Spleen (tissue), 7 donors: ENCODE measurements at regions not wholly inside any gene's neighbourhood (a gene's known extent, or its start where the extent isn't known, plus 50 kb on each side); places are given as distances from the start of the nearest gene placed in this dataset.

ENCODE experiments used
- CTCF ChIP-seq, 11 experiments: fragments of 200-600 bp in 7 of 11; fragments of 450-650 bp in 4 of 11; sonication (generic) in 4 of 11; IDR thresholded peaks in 8 of 11; conservative IDR thresholded peaks in 3 of 11; 1 replicate in 7 of 11; 2 replicates in 4 of 11; pipeline versions ENCODE4 v1.4.0 to v1.8.0; 2016 to 2021; ENCODE audit warnings: antibody characterized with exemption in 11 of 11, inconsistent platforms in 4 of 11, mild to moderate bottlenecking in 1 of 11
- POLR2AphosphoS5 ChIP-seq, 3 donors: sonication (generic); formaldehyde crosslinking; IDR thresholded peaks; one replicate each; pipeline ENCODE4 v1.5.1; 2017; ENCODE audit warnings: antibody characterized with exemption in 3 of 3
- donor health status: DM: no; HTN: no; CAD: no; lungs with moderate emphysema.
- donor health status: DM: no; HTN: no; CAD: no.
- donor health status: DM: no; HTN: no; CAD: no.

DNA sequence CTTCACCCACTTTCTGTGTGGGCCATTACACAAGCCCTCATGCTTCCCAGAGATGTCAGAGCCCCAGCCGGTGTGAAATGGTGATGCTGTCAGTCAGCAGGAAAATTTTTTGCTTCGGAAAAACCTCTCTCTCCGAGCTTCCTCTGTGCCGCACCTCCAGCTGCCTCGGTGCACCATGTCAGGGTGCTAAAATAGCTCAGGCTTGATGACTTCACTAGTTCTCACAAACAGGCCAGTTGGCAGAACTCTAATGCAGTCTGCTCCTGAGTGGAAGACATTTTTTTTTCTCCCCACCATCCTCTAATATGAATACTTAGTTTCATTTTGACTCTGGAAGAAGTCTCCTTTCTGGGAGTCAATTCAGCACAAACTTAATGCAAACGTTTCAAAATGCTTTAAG lies 71.3 kb downstream of the KLF12 start:
- no peak for TF ChIP-seq CTCF (IDR thresholded peaks at IDR 0.05 in 8 of 11, conservative IDR thresholded peaks at IDR 0.05 in 3 of 11)
- TF ChIP-seq POLR2AphosphoS5 (IDR thresholded peaks at IDR 0.05): peak in 1 of 3 donors; percentile 28
